Activated gamma-delta T cell treated with anti-CD3 and anti-CD28 coated beads, Interleukin-2, amount 50 U/mL, for 16 hours (primary cell): ENCODE measurements at regions not wholly inside any gene's neighbourhood (a gene's known extent, or its start where the extent isn't known, plus 50 kb on each side); places are given as distances from the start of the nearest gene placed in this dataset.

ENCODE experiments used
- DNase-seq: peaks from one replicate; pipeline ENCODE4 v3.0.0-alpha.2; 2020; ENCODE audit warnings: low read depth

- no peak for DNase-seq
Observed at GRCh38 chr12:93043192-93043876, 114.2 kb upstream of the EEA1 start.

GRCh38 chr12:93043877-93044209 is 114.7 kb upstream of the EEA1 start:
- DNase-seq = no peak

- DNase-seq = no peak
Observed at GRCh38 chr12:93047118-93047517, 118.0 kb upstream of the EEA1 start.

DNA sequence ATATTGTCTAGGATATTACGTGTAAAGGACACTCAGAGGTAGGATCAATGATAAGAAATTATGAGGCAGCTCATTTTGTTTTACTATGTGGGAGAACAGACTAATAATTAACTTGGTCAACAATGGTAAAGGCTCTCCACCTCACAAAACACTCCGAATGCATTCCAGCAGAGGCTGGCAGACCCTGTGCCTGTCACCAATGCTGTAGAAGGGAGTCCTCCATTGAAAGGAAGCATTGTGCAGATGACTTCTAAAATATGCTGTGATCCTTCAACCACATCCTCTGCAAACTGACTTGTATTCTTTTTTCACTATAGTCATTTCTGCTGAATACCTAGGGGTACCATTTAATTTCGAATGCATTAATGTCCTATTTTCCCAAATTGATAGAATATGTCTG is 119.6 kb upstream of the EEA1 start:
- DNase-seq = no peak

GRCh38 chr12:93050026-93050747 is 121.1 kb upstream of the EEA1 start:
- DNase-seq = no peak

DNA sequence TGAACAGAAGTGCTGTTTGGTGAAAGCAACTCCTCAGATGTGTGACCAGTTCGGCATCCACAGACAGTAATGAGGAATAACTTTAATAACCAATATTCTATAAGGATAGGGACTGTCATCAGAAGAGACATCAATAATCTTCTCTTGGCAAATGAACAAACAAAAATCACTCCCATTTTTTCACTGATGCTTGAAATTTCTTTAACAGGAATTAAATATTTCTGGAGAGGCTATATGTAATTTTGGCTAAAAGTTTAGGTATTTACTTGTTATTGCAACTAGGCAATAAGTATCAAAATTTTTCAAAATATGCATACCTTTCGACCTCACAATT is 121.6 kb upstream of the EEA1 start:
- no peak for DNase-seq

DNA sequence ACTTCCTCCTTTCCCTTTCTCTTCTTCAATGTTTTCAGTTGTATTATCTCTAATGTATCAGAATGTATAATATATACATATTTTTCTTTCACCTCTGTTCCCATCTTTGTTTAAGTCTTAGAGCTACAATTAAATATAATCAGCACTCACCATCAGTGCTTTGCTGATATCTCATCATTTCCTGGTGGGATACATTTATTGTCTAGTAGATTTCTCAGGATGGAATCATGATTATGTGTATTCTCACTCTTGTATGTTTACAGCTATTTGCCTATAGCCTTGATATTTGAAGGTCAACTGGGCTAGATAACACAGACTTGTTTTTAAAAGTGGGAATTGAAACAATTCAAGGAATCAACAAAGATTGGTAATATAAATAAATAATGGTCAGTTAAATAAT is 124.9 kb upstream of the EEA1 start:
- no peak for DNase-seq

DNA sequence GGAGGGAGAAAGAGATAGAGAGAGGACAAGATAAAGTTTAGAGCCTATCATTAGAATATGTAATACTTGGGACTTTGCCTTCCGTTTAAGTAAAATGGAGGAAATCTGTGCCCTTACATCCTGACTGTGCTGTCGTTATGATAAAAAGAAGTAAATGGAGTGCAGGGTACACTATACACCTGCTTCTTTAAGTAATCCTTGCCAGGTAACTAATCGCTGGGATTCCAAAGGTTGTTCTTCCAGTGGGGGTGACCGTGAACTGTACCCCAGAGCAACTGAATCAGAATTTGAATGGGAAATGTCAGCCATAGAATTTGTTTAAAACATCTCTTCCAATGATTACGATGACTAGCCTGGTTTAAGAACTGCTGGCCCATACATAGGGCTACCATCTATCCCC is 126.1 kb upstream of the EEA1 start:
- no peak for DNase-seq

- no peak for DNase-seq
Observed at GRCh38 chr12:93056971-93057535, 128.0 kb upstream of the EEA1 start.

GRCh38 chr12:93058280-93058679 is 129.2 kb upstream of the EEA1 start:
- no peak for DNase-seq

GRCh38 chr12:93059288-93059687 is 130.2 kb upstream of the EEA1 start:
- DNase-seq = no peak

- DNase-seq = no peak
Observed at GRCh38 chr12:93059925-93060665, 131.0 kb upstream of the EEA1 start.

DNA sequence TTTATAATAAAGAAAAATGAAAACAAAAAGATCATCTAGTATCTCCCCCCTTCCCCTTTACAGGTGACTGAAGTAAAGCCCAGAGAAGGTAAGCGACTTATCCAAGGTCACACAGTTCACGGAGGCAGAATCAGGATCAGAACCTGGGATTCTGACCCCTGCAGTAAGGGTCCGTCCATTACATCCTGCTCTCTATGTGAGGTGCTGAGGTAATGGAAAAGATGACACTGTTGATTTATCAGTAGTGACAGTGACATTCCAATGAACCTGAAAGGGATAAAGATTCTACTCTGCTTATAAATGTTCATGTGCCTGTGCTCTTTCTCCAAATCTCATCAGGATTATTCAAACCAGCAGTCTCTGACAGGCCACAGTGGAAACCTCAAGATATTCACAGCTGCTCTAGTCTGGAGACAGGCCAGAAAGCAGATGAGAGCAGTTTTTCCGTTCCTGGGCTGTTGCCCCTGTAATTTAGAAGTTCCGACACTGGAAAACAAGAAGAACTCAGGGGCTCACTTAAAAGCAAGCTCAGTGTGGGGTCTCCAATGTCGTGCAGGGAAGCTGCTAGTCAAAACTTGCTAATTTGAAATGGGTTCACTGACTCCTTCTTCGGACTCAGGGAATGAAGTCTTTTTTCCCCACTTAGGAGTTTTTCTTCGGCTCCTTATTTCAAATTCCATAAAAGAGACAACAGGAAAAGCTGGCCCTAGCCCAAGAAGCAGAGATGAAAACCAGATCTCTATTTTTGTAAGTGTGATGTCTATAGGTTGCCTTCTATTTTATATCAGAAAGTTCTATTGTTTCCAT is 131.8 kb upstream of the EEA1 start:
- DNase-seq = no peak

DNA sequence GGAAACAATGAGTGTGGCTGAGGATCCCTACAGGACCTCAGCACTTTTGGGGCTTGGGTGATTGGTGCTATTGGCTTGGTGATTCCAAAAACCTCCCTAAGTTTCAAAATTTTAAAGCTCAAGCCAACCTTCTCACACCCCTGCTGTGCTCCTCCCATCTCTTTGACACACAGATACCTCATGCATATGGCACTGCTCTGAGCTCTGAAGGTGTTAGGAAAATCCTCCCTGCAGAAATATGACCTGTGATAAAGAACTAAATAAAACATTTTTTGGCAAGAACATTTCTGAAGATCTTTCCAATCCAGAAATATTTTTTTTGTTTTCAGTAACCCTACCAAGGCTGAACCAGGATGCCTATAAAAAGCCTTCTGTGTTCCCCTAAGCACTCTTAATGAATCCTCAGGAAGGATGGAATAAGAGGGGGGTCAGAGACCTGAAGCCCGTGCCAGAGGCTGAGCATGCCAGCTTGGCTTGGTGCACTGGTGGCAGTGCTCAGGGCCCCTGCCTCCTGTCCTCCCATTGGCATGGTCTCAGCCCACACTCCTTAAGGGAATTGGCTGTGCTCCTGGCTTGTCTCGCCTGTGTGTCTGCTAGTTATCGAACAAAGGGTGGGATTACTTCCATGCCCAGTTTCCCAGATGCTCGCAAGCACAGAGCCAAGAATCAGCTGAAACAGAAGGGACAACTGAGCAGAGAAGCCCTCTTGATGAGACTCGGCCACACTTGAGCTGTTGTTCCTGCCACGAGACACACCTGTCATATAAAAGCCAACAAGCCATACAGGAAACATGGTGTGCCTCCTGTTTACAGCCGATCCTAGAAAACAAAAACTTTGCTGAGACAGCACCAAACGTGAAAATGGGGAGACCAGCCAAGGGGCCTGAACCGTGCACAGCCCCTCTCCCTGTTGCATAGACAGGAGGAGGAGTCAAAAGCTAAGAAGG is 132.7 kb upstream of the EEA1 start:
- DNase-seq = no peak

DNA sequence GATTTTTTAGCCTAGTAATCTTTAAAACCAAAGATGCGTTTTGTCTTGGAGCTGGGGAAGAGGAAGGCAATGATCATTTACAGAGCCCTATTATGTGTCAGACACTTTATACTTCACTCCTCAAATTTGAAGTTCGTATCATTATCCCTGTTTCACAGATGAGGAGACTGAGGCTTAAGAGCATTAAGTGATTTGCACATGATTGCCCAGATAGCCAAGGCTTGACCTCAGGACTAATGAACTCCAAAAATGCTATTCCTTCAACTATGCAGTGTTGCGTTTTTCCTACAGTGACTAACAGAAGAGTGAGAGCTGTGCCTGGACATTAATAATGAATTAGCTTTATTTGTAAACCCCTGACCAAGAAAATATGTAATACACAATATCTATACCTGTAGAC is 136.8 kb upstream of the EEA1 start:
- DNase-seq = no peak

DNA sequence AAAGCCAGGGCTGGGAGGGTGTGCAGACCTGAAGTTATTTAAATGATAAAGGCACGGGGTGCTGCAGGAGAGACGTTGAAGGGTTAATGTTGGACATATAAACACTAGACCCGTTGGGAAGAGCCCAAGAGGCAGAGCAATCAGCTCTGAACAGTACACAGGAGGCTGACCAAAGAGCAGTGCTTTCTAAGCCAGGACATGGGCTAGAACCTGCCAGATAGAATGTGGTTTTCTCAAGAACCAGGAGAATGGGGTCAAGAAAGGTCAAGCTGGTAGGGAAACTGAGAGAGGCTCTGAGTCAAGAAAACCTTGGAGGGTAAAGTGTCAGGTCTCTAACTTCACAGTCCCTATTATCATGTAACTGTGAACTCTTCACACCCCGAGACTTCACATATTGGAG is 143.2 kb upstream of the EEA1 start:
- no peak for DNase-seq

DNA sequence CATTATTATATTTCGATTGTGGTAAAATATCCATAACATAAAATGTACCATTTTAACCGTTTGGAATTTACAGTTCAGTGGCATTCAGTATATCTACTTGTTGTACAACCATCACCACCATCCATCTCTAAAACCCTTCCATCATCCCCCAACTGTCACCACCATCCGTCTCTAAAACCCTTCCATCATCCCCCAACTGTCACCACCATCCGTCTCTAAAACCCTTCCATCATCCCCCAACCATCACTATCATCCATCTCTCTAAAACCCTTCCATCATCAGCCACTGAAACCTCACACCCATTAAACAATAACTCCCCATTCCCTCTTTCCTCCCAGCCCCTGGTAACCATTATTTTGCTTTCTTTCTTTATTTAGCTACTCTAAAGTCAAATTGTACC is 144.2 kb upstream of the EEA1 start:
- no peak for DNase-seq

- DNase-seq = no peak
Observed at GRCh38 chr12:93078059-93078458, 149.0 kb upstream of the EEA1 start.

GRCh38 chr12:93078577-93078976 is 149.5 kb upstream of the EEA1 start:
- no peak for DNase-seq

GRCh38 chr12:93079271-93079670 is 150.2 kb upstream of the EEA1 start:
- DNase-seq = no peak

DNA sequence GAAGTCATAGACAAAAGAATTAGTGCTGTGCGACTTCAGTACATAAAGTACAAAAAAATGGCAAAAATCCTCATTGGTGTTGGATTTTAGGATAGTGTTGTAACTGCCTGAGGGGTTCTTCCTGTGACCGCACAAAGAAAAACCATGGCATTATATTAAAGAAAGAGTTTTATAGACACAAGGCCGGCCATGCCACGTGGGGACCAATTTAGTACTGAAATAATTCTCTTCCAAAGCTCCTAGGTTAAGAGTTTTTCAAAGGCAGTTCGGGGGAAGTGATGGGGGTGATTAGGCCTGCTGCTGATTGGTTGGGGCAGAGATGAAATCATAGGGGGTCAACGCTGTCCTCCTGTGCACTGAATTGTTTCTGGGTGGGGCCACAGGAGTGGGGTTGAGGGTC is 150.9 kb upstream of the EEA1 start:
- DNase-seq = no peak
